Lung (tissue), 11 donors: ENCODE measurements at regions not wholly inside any gene's neighbourhood (a gene's known extent, or its start where the extent isn't known, plus 50 kb on each side); places are given as distances from the start of the nearest gene placed in this dataset.
A peak's percentile ranks its signal among the peaks of the same experiment; 100 is the strongest.

Experiments used
- ATAC-seq: fragments of 200-7000 bp; cut with Tn5 transposase; one replicate; pipeline ENCODE4 v1.9.1; 2020; ENCODE audit warnings: moderate number of reproducible peaks; ENCODE audit not compliant: insufficient read depth, low FRiP score
- DNase-seq, 3 donors: peaks; one replicate each; pipeline ENCODE4 v3.0.0-alpha.2; 2013 to 2017
- H3K27ac ChIP-seq, 2 donors: one replicate each; pipeline ENCODE4 v1.5.1; 2013; ENCODE audit warnings: mild to moderate bottlenecking in 2 of 2, moderate library complexity in 2 of 2, control low read depth in 1 of 2, inconsistent platforms in 1 of 2, low read depth in 1 of 2, low read length in 1 of 2
- H3K27me3 ChIP-seq, 3 donors: one replicate each; pipeline ENCODE4 v1.5.1; 2013; ENCODE audit warnings: low read length in 2 of 3; ENCODE audit not compliant: control insufficient read depth in 3 of 3, insufficient read depth in 3 of 3
- H3K36me3 ChIP-seq, 4 donors: one replicate each; pipeline ENCODE4 v1.5.1; 2013; ENCODE audit warnings: low read length in 4 of 4, mild to moderate bottlenecking in 1 of 4, moderate library complexity in 1 of 4; ENCODE audit not compliant: control insufficient read depth in 4 of 4, insufficient read depth in 4 of 4
- H3K4me1 ChIP-seq, 5 donors: one replicate each; pipeline ENCODE4 v1.5.1; 2013; ENCODE audit warnings: low read length in 5 of 5, mild to moderate bottlenecking in 2 of 5, moderate library complexity in 1 of 5; ENCODE audit not compliant: control insufficient read depth in 5 of 5, insufficient read depth in 5 of 5
- H3K4me3 ChIP-seq: one replicate; pipeline ENCODE4 v1.5.1; 2013; ENCODE audit warnings: mild to moderate bottlenecking, control low read depth, moderate library complexity
- H3K9ac ChIP-seq, 2 donors: one replicate each; pipeline ENCODE4 v1.5.1; 2013; ENCODE audit warnings: low read length in 2 of 2, control low read depth in 1 of 2; ENCODE audit not compliant: insufficient read depth in 1 of 2
- H3K9me3 ChIP-seq, 4 donors: one replicate each; pipeline ENCODE4 v1.5.1; 2013; ENCODE audit warnings: low read length in 3 of 4, mild to moderate bottlenecking in 1 of 4, moderate library complexity in 1 of 4; ENCODE audit not compliant: control insufficient read depth in 4 of 4, insufficient read depth in 3 of 4
- CTCF ChIP-seq: IDR thresholded peaks from 2 replicates; pipeline ENCODE4 v1.5.1; 2012; ENCODE audit warnings: mild to moderate bottlenecking; ENCODE audit errors: control extremely low read depth, extremely low read depth
- WGBS, 2 donors: extraction: QIAGEN DNeasy Blood & Tissue Kit; methylation state at CpG; one replicate each; pipeline ENCODE4 v1.1.7; 2013; 5-methylcytosine and 5-hydroxymethylcytosine counted together
- donor health status: control.
- donor health status: control.
- donor health status: Bipolar disorder and iron deficiency.
- donor health status: healthy.
- donor health status: DM: yes; HTN: yes; CAD: no.

GRCh38 chr4:20574986-20575385 is 125.3 kb upstream of the PACRGL start:
- DNase-seq, result peak in 2 of 3 donors; percentile 61 to 68
- Histone ChIP-seq H3K4me1 (peaks cover 0 to 34% (median 0%) of the 10 kb centered on the region in 5 donors), H3K9ac (no peak overlapping the region), H3K27ac (no peak overlapping the region), H3K4me3 (no peak overlapping the region), H3K36me3 (peaks cover 0 to 11% (median 5%) of the 10 kb centered on the region in 4 donors), H3K27me3 (no peaks in the 10 kb centered on the region), H3K9me3 (no peaks in the 10 kb centered on the region)
- ATAC-seq, result no peak
- 74 to 79% methylated on average over 1 of the region's 1 CpG for WGBS, 2 donors
- TF ChIP-seq CTCF, result no peak

- Histone ChIP-seq H3K27me3 (no peaks in the 10 kb centered on the region), H3K36me3 (peaks cover 0 to 12% (median 5%) of the 10 kb centered on the region in 4 donors), H3K27ac (no peak overlapping the region), H3K4me3 (no peak overlapping the region), H3K9me3 (no peaks in the 10 kb centered on the region), H3K4me1 (peaks cover 0 to 34% (median 0%) of the 10 kb centered on the region in 5 donors), H3K9ac (no peak overlapping the region)
- TF ChIP-seq CTCF, result no peak
- WGBS, 2 donors, result 82 to 85% methylated on average over 5 of the region's 5 CpGs
- DNase-seq (no peak), ATAC-seq (no peak)
These were observed 124.8 kb upstream of the PACRGL start for GRCh38 chr4:20575486-20575885.

GRCh38 chr4:20576861-20577260 is 123.4 kb upstream of the PACRGL start:
- Histone ChIP-seq H3K4me1 (peaks cover 0 to 31% (median 0%) of the 10 kb centered on the region in 5 donors), H3K9ac (no peak overlapping the region), H3K4me3 (no peak overlapping the region), H3K27me3 (no peaks in the 10 kb centered on the region), H3K36me3 (peaks cover 0 to 15% (median 8%) of the 10 kb centered on the region in 4 donors), H3K9me3 (no peaks in the 10 kb centered on the region), H3K27ac (no peak overlapping the region)
- DNase-seq (peak in 2 of 3 donors; percentile 58 to 59), ATAC-seq (no peak)
- TF ChIP-seq CTCF, result no peak

GRCh38 chr4:20577702-20578101 is 122.6 kb upstream of the PACRGL start:
- Histone ChIP-seq H3K9me3 (no peaks in the 10 kb centered on the region), H3K9ac (no peak overlapping the region), H3K4me3 (no peak overlapping the region), H3K4me1 (peaks cover 0 to 31% (median 0%) of the 10 kb centered on the region in 5 donors), H3K27me3 (no peaks in the 10 kb centered on the region), H3K27ac (no peak overlapping the region), H3K36me3 (peaks cover 0 to 20% (median 8%) of the 10 kb centered on the region in 4 donors)
- no peak for TF ChIP-seq CTCF
- no peak for DNase-seq
- ATAC-seq, result no peak
- WGBS, 2 donors, result 53 to 84% methylated on average over 2 of the region's 2 CpGs
